ENCODE measurements at regions not wholly inside any gene's neighbourhood (a gene's known extent, or its start where the extent isn't known, plus 50 kb on each side); places are given as distances from the start of the nearest gene placed in this dataset.
A peak's percentile ranks its signal among the peaks of the same experiment; 100 is the strongest.

DNA sequence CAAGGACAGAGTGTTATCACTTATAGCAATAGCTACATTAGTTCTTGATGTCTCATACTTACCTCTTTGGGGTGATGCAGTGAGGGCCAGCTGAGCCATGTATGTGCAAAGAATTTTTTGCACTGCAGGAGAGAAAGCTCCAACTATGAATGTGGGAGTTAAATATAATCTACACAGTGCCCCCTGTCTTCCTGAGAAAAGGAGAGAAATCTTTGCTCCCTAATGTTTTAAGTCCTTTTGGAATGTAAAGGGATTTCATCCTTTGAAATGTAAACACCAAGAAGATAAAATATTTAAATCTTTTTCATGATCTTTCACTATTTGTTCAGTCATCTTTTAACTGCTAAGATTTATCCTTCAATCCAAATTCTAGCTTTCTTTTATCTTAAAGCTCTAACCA, 822.1 kb downstream of the TENT5A start:
- Histone ChIP-seq H3K27me3 (ENCODE audit: low read depth, low read length) (no peaks in the 10 kb centered on the region), H3K4me1 (ENCODE audit: low read length) (no peaks in the 10 kb centered on the region), H3K27ac (ENCODE audit: low read length) (no peak overlapping the region), H3K79me2 (ENCODE audit: low read length) (no peaks in the 10 kb centered on the region), H2AFZ (ENCODE audit: low read depth, low read length) (no peak overlapping the region), H3K9ac (ENCODE audit: low read length) (no peak overlapping the region), H4K20me1 (ENCODE audit: insufficient read depth, low read length) (no peaks in the 10 kb centered on the region), H3K9me3 (ENCODE audit: insufficient read depth, low read length) (no peaks in the 10 kb centered on the region), H3K36me3 (replicated peaks; ENCODE audit: low read depth, low read length) (no peaks in the 10 kb centered on the region), H3K4me2 (ENCODE audit: low read length) (no peak overlapping the region), H3K4me3 (ENCODE audit: low read length) (no peak overlapping the region)
- TF ChIP-seq, protein P1, sequence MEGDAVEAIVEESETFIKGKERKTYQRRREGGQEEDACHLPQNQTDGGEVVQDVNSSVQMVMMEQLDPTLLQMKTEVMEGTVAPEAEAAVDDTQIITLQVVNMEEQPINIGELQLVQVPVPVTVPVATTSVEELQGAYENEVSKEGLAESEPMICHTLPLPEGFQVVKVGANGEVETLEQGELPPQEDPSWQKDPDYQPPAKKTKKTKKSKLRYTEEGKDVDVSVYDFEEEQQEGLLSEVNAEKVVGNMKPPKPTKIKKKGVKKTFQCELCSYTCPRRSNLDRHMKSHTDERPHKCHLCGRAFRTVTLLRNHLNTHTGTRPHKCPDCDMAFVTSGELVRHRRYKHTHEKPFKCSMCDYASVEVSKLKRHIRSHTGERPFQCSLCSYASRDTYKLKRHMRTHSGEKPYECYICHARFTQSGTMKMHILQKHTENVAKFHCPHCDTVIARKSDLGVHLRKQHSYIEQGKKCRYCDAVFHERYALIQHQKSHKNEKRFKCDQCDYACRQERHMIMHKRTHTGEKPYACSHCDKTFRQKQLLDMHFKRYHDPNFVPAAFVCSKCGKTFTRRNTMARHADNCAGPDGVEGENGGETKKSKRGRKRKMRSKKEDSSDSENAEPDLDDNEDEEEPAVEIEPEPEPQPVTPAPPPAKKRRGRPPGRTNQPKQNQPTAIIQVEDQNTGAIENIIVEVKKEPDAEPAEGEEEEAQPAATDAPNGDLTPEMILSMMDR (IDR thresholded peaks at IDR 0.05; ENCODE audit: low read depth, low read length), result no peak
- no peak for TF ChIP-seq EZH2phosphoT487 (IDR thresholded peaks at IDR 0.05; ENCODE audit: low read depth)

DNA sequence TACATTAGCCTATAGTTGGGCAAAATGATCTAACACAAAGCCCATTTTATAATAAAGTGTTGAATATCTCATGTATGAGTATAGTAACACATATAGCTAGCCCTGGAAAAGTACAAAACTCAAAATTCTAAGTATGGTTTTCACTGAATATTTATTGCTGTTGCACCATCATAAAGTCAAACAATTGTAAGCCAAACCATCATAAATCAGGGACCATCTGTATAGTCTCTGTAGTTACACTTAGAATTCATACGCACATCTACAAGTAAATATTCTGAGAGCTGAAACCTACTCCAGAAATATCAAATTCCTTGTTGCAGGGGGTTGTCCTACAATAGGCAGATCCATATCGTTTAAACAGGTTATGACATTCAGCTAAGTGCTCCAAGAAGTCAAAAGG, 817.3 kb downstream of the BCKDHB start:
- H3K4me2 ChIP-seq (ENCODE audit: low read length), result no peak overlapping the region
- H3K79me2 ChIP-seq (ENCODE audit: low read length), result no peaks in the 10 kb centered on the region
- H3K9ac ChIP-seq (ENCODE audit: low read length), result no peak overlapping the region
- no peak overlapping the region for H3K4me3 ChIP-seq (ENCODE audit: low read length)
- H3K27me3 ChIP-seq (ENCODE audit: low read depth, low read length), result no peaks in the 10 kb centered on the region
- H3K36me3 ChIP-seq (replicated peaks; ENCODE audit: low read depth, low read length), result no peaks in the 10 kb centered on the region
- no peaks in the 10 kb centered on the region for H4K20me1 ChIP-seq (ENCODE audit: insufficient read depth, low read length)
- H3K4me1 ChIP-seq (ENCODE audit: low read length), result no peaks in the 10 kb centered on the region
- TF ChIP-seq, protein P1 (IDR thresholded peaks at IDR 0.05; ENCODE audit: low read depth, low read length), result no peak
- no peak for TF ChIP-seq EZH2phosphoT487 (IDR thresholded peaks at IDR 0.05; ENCODE audit: low read depth)
- no peak overlapping the region for H3K27ac ChIP-seq (ENCODE audit: low read length)
- no peak overlapping the region for H2AFZ ChIP-seq (ENCODE audit: low read depth, low read length)
- H3K9me3 ChIP-seq (ENCODE audit: insufficient read depth, low read length), result no peaks in the 10 kb centered on the region

DNA sequence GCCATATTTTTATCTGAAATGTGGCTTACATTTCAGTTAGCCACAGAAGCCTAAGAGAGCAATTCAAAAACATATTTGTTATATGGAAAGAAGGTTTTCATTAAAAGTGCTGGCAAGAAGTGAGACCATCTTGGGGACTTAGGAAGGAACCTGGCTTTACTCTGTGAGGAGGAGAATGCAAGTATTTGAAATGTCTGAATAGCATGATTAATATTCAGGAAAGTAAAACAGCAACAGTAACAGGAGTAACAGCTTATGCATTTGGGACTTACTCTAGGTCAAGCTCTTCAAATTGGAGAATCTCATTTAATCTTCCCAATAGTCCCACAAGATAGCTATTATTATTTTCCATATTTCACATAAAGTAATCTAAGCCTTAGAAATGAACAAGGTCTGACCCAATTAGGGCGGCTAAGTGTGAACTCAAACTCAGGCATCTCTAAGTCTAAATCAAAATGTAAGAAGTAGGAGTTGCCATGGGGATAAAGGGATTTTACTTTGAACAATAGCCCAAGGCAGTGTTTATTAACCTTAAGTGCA, 816.5 kb downstream of the BCKDHB start:
- TF ChIP-seq EZH2phosphoT487 (IDR thresholded peaks at IDR 0.05; ENCODE audit: low read depth), result no peak
- TF ChIP-seq, protein P1 (IDR thresholded peaks at IDR 0.05; ENCODE audit: low read depth, low read length), result no peak
- H4K20me1 ChIP-seq (ENCODE audit: insufficient read depth, low read length), result no peaks in the 10 kb centered on the region
- H3K9ac ChIP-seq (ENCODE audit: low read length), result no peak overlapping the region
- no peaks in the 10 kb centered on the region for H3K79me2 ChIP-seq (ENCODE audit: low read length)
- H3K9me3 ChIP-seq (ENCODE audit: insufficient read depth, low read length), result no peaks in the 10 kb centered on the region
- no peak overlapping the region for H3K4me3 ChIP-seq (ENCODE audit: low read length)
- no peak overlapping the region for H3K27ac ChIP-seq (ENCODE audit: low read length)
- no peaks in the 10 kb centered on the region for H3K27me3 ChIP-seq (ENCODE audit: low read depth, low read length)
- no peak overlapping the region for H2AFZ ChIP-seq (ENCODE audit: low read depth, low read length)
- H3K4me1 ChIP-seq (ENCODE audit: low read length), result no peaks in the 10 kb centered on the region
- no peaks in the 10 kb centered on the region for H3K36me3 ChIP-seq (replicated peaks; ENCODE audit: low read depth, low read length)
- H3K4me2 ChIP-seq (ENCODE audit: low read length), result no peak overlapping the region

DNA sequence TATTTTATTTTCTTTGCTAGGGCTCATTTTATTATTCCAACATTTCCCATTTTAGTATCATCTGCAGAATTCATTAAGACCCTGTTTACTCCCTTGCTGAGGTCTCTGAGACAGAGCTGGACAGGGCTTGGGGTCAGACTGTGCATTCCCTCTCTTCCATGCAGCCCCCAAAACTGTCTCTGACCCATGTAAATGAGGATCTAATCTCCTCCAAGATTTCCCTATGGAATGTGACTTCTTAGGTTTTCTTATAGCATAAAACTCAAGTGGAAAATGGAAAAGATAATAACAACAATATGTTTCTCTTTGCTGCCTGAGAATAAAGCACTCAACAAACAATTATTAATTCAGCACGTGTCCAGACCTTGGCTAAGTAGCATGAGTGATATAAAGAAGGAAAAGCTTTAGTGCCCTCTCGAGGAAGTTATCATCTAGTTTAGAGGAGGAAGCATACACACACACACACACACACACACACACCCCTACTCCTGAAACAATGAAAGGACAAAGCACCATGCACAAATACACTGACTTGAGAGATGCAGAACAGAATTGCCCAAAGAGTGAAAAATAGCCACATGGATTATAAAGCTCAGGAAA, 815.5 kb downstream of the BCKDHB start:
- no peaks in the 10 kb centered on the region for H3K27me3 ChIP-seq (ENCODE audit: low read depth, low read length)
- no peak overlapping the region for H2AFZ ChIP-seq (ENCODE audit: low read depth, low read length)
- no peaks in the 10 kb centered on the region for H3K36me3 ChIP-seq (replicated peaks; ENCODE audit: low read depth, low read length)
- no peak overlapping the region for H3K27ac ChIP-seq (ENCODE audit: low read length)
- no peaks in the 10 kb centered on the region for H4K20me1 ChIP-seq (ENCODE audit: insufficient read depth, low read length)
- TF ChIP-seq EZH2phosphoT487 (IDR thresholded peaks at IDR 0.05; ENCODE audit: low read depth), result no peak
- TF ChIP-seq, protein P1 (IDR thresholded peaks at IDR 0.05; ENCODE audit: low read depth, low read length), result 0 out of 2 replicates have a peak, but pooled peaks have one; percentile 6
- H3K4me3 ChIP-seq (ENCODE audit: low read length), result no peak overlapping the region
- H3K79me2 ChIP-seq (ENCODE audit: low read length), result no peaks in the 10 kb centered on the region
- no peaks in the 10 kb centered on the region for H3K9me3 ChIP-seq (ENCODE audit: insufficient read depth, low read length)
- H3K4me1 ChIP-seq (ENCODE audit: low read length), result no peaks in the 10 kb centered on the region
- no peak overlapping the region for H3K4me2 ChIP-seq (ENCODE audit: low read length)
- no peak overlapping the region for H3K9ac ChIP-seq (ENCODE audit: low read length)
